BLaER1 (cell line): ENCODE measurements at regions not wholly inside any gene's neighbourhood (a gene's known extent, or its start where the extent isn't known, plus 50 kb on each side); places are given as distances from the start of the nearest gene placed in this dataset.

Experiments used
- H3K27ac ChIP-seq: shearing (Covaris generic); formaldehyde crosslinking; 2 replicates; pipeline ENCODE4 v1.8.1; 2022
- H3K27me3 ChIP-seq: shearing (Covaris generic); formaldehyde crosslinking; 2 replicates; pipeline ENCODE4 v1.8.1; 2022
- H3K36me3 ChIP-seq: shearing (Covaris generic); formaldehyde crosslinking; 2 replicates; pipeline ENCODE4 v1.8.1; 2022
- H3K4me1 ChIP-seq: shearing (Covaris generic); formaldehyde crosslinking; 2 replicates; pipeline ENCODE4 v1.8.1; 2022
- H3K4me2 ChIP-seq: shearing (Covaris generic); formaldehyde crosslinking; 2 replicates; pipeline ENCODE4 v1.8.1; 2022
- H3K4me3 ChIP-seq: shearing (Covaris generic); formaldehyde crosslinking; 2 replicates; pipeline ENCODE4 v1.8.1; 2022
- H3K9ac ChIP-seq: shearing (Covaris generic); formaldehyde crosslinking; 2 replicates; pipeline ENCODE4 v1.8.1; 2022
- H3K9me3 ChIP-seq: shearing (Covaris generic); formaldehyde crosslinking; 2 replicates; pipeline ENCODE4 v1.8.1; 2022
- H4K20me1 ChIP-seq: shearing (Covaris generic); formaldehyde crosslinking; 2 replicates; pipeline ENCODE4 v1.8.1; 2022
- Cebpa-rat ChIP-seq: shearing (Covaris generic); IDR thresholded peaks from 2 replicates; pipeline ENCODE4 v1.8.1; 2022

DNA sequence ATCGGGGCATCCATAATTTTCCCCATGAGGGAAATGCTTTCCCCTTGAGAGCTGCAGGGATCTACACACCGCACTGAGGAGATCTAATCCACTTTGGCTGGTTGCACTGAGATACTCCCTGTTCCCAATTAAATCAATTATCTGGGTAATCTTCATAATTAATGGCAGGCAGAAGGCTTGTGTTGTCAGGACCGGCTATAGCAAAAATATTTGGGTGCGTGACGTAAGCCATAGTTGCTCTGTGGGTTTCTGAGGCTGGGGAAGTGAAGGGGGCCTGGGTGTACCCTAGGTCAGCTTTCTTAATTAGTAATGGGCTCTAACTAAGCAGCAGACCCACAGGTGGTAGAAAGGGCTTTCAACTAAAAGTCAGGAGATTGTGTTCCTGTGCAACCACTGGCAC, 62.8 kb upstream of the UPP2 start:
- Histone ChIP-seq H3K4me3 (no peak overlapping the region), H3K27ac (no peak overlapping the region), H3K4me1 (peaks cover 23% of the 10 kb centered on the region), H3K9me3 (no peaks in the 10 kb centered on the region), H3K9ac (no peak overlapping the region), H4K20me1 (no peaks in the 10 kb centered on the region), H3K4me2 (no peak overlapping the region), H3K27me3 (no peaks in the 10 kb centered on the region), H3K36me3 (no peaks in the 10 kb centered on the region)
- TF ChIP-seq Cebpa-rat, result no peak

DNA sequence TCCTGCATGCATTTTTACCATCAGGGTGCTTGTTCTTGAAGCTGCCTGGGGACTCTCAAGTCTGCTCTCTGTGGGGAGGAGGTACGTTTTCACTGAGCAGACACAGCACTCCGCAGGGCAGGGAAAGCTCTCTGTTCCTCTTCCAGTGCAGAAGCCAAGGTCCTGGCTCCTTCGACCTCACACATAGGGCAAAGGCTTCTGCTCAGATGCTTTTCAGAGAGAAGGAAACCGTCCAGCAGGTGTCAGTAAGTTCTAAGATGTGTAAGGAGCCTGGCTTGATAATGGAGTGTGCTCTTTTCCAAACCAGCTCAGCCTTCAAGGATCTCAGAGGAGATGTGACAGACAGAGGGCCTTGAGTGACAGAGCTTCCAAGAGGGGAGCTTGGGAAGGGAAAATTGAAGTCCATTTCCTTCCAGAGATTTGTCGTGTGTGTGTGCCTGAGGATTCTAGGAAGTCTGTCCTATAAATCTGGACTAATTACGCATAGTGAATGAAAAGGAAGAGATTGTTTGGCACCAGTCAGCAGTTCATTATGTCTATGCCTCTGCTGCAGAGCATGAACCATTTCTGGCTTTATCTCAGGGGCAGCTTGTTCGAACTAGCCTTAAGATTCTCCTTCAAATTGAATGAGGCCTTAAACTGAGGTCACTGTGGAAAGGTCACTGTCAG, 67.3 kb upstream of the UPP2 start:
- H3K27ac ChIP-seq, result no peak overlapping the region

DNA sequence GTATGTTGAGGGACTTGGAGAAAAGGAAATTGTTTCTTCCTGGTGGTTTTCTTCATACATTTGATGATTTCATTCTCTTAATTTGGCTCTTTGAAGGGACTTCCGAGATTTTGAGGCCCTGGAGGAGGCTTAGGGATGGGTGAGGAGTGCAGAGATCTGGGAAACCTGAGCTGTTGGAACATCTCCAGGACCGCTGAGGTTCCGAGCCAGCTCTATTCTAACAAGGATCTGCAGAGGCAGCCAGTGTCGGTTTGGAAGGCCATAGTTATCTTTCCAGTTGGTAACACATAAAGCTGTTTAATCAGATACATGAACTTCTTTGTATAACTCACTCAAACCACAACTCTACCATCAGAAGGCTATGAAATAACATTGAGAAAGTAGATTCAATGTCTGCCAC, 70.3 kb upstream of the UPP2 start:
- Histone ChIP-seq H3K4me2 (no peak overlapping the region), H3K4me3 (no peak overlapping the region), H4K20me1 (no peaks in the 10 kb centered on the region), H3K9me3 (no peaks in the 10 kb centered on the region), H3K4me1 (no peaks in the 10 kb centered on the region), H3K9ac (no peak overlapping the region), H3K27me3 (no peaks in the 10 kb centered on the region), H3K36me3 (no peaks in the 10 kb centered on the region), H3K27ac (no peak overlapping the region)
- TF ChIP-seq Cebpa-rat, result no peak

More for the DNA sequence above, 67.3 kb upstream of the UPP2 start:
- H3K4me3 ChIP-seq, result no peak overlapping the region
- TF ChIP-seq Cebpa-rat, result no peak
- no peaks in the 10 kb centered on the region for H3K9me3 ChIP-seq
- H3K9ac ChIP-seq, result no peak overlapping the region
- no peaks in the 10 kb centered on the region for H4K20me1 ChIP-seq
- no peaks in the 10 kb centered on the region for H3K36me3 ChIP-seq
- no peaks in the 10 kb centered on the region for H3K4me1 ChIP-seq
- H3K4me2 ChIP-seq, result no peak overlapping the region
- no peaks in the 10 kb centered on the region for H3K27me3 ChIP-seq

DNA sequence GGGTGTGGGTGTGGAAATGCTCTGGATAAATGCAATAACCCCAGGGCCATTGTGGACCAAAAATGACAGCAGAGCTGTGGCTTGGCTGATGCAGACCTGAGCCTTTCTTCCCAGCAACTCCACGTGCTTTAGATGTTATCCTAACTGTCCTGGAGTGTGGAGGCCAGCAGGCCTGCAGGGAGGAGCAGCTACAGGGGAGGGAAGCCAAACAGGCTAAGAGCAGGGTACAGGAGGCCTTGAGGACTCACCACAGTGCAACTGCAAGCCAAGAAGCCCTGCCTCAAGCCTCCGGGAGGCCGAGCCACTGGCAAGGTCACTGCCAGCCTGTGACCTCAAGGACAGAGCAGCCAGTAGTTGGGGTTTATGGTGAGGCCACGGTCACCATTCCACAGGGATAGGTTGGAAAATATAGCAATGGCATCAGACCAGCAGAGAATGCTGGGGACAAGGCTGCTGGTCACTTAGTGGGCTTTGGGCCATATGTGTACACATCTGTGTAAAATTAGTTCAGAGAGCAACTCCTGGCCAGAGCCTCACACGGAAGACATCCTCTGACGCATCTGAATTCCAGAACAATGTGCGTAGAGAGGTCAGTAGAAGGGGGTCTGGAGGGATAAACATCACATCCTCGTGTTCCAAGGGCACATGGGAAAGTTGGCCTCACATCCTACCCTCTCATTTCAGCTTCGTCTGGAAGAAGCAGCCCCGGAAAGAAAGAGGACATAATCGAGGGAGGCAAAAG, 76.2 kb upstream of the UPP2 start:
- no peak overlapping the region for H3K9ac ChIP-seq
- no peak for TF ChIP-seq Cebpa-rat
- H3K36me3 ChIP-seq, result no peaks in the 10 kb centered on the region
- H3K4me1 ChIP-seq, result no peaks in the 10 kb centered on the region
- no peak overlapping the region for H3K4me2 ChIP-seq
- H4K20me1 ChIP-seq, result no peaks in the 10 kb centered on the region
- H3K27ac ChIP-seq, result no peak overlapping the region
- no peak overlapping the region for H3K4me3 ChIP-seq
- no peaks in the 10 kb centered on the region for H3K27me3 ChIP-seq
- no peaks in the 10 kb centered on the region for H3K9me3 ChIP-seq

DNA sequence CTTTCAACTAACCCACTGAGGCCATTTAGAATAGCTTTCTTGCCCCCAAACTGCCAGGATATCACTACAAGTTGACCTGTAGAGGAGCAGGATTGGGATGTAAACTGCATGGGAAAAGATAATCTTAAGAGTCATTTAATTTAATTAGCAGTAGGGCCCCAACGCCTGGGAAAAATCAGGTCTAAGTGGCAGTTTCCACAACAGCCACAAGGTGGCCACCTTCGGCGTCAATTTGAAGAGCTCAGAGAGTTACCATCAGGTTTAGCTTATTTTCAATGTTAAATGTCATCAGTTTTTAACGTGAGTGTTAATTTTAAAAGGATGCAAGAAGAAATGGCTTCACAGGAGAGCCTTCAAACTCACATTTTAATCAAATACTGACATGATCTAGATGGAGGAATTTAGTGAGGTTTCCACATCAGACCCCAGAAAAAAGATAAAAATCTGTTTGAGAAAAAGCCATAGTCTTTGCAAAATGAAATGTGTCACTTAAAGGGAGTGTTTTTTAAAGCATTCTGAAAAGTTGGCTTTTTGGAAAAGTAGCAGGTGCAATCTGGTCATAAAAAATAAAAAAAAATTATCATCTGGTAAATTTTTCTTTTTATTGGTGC, 77.3 kb upstream of the UPP2 start:
- Histone ChIP-seq H3K4me1 (no peaks in the 10 kb centered on the region), H3K9ac (no peak overlapping the region), H3K4me3 (no peak overlapping the region), H3K36me3 (no peaks in the 10 kb centered on the region), H3K27me3 (no peaks in the 10 kb centered on the region), H3K9me3 (no peaks in the 10 kb centered on the region), H3K27ac (no peak overlapping the region), H4K20me1 (no peaks in the 10 kb centered on the region), H3K4me2 (no peak overlapping the region)
- no peak for TF ChIP-seq Cebpa-rat

DNA sequence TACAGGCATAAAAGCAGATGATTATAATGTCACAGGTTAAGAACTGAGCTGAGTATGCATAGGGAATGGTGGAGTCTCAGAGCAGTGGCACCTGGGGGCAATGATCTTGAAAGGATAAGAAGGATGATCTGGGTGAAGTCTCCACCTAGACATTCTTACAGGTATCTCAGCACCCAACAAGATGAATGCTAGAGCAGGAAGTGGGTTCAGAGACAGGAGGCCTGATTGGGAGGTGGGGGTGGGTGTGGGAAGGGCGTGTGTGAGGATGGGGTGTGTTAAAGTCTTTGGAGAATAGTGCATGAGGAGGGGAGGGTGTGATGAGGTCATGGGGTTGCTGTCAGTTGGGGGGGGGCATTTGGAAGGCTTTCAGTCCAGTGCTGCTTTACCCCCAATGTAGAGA, 78.8 kb upstream of the UPP2 start:
- no peaks in the 10 kb centered on the region for H4K20me1 ChIP-seq
- no peak overlapping the region for H3K4me3 ChIP-seq
- H3K9me3 ChIP-seq, result no peaks in the 10 kb centered on the region
- H3K4me1 ChIP-seq, result no peaks in the 10 kb centered on the region
- H3K4me2 ChIP-seq, result no peak overlapping the region
- H3K27ac ChIP-seq, result no peak overlapping the region
- H3K27me3 ChIP-seq, result no peaks in the 10 kb centered on the region
- no peaks in the 10 kb centered on the region for H3K36me3 ChIP-seq
- TF ChIP-seq Cebpa-rat, result no peak
- no peak overlapping the region for H3K9ac ChIP-seq

DNA sequence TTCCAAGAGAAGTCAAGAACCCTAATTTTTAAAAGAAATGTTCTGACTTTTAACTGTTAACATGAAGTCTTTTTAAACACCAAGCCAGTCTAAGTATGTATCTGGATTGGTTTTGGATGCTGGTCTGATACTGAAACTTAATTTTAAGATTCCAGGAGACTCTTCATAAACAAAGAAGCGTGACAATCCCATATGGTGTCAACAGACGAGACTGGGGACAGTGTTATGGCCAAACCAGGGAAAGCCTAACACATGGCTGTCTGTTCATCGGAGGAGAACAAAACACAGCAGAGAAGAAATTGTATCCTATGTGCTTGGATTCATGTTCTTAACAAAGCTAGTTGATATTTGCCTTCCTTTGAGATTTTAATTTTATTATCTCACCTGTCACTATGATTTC, 80.5 kb upstream of the UPP2 start:
- Histone ChIP-seq H3K36me3 (no peaks in the 10 kb centered on the region), H4K20me1 (no peaks in the 10 kb centered on the region), H3K9ac (no peak overlapping the region), H3K4me2 (no peak overlapping the region), H3K27ac (no peak overlapping the region), H3K4me3 (no peak overlapping the region), H3K9me3 (no peaks in the 10 kb centered on the region), H3K27me3 (no peaks in the 10 kb centered on the region), H3K4me1 (no peaks in the 10 kb centered on the region)
- no peak for TF ChIP-seq Cebpa-rat

DNA sequence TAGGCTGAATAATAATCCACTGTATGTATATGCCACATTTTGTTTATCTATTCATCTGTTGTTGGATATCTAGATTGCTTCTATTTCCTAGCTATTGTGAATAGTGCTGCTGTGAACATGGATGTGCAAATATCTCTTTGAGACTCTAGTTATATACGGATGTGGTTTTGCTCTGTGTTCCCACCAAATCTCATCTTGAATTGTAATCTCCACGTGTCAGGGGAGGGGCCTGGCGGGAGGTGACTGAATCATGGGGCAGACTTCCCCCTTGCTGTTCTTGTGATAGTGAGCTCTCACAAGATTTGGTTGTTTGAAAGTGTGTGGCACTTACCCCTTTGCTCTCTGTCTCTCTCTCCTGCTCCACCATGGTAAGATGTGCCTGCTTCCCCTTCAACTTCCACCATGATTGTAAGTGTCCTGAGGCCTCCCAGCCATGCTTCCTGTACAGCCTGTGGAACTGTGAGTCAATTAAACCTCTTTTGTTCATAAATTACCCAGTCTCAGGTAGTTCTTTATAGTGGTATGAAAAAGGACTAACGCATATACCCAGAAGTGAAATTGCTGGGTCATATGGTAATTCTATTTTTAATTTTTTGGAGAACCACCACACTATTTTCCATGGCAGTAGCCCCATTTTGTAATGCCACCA, 86.1 kb upstream of the UPP2 start:
- H3K36me3 ChIP-seq, result no peaks in the 10 kb centered on the region
- H3K4me3 ChIP-seq, result no peak overlapping the region
- no peak for TF ChIP-seq Cebpa-rat
- no peaks in the 10 kb centered on the region for H3K27me3 ChIP-seq
- H4K20me1 ChIP-seq, result no peaks in the 10 kb centered on the region
- H3K9ac ChIP-seq, result no peak overlapping the region
- no peak overlapping the region for H3K4me2 ChIP-seq
- H3K9me3 ChIP-seq, result no peaks in the 10 kb centered on the region
- H3K27ac ChIP-seq, result no peak overlapping the region
- peaks cover 21% of the 10 kb centered on the region for H3K4me1 ChIP-seq

DNA sequence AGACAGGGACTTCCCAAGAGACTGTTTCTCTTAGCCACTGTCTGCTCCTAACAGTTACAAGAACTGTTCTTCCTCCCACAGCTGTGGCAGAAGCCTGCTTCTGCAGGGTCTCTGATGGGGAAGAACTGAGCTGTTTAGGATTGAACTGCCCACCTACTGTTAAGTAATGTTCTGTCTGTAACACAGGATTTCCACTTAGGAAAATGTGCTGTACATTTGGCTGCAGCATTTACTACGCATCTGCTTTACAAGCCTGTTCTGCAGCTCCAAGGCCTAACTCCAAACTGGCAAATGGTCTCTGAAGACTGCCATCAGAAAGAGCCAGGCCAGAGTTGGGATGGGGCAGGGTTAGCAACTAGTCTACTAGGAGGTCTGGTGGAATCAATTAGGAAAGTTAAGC, 87.8 kb upstream of the UPP2 start:
- Histone ChIP-seq H3K9ac (peak overlapping the region; percentile 13; the same call in 1 of the 2 replicates), H3K4me3 (no peak overlapping the region)

More for the DNA sequence above, 87.8 kb upstream of the UPP2 start:
- Histone ChIP-seq H4K20me1 (no peaks in the 10 kb centered on the region), H3K27me3 (no peaks in the 10 kb centered on the region), H3K4me1 (peaks cover 21% of the 10 kb centered on the region), H3K36me3 (no peaks in the 10 kb centered on the region), H3K4me2 (peak overlapping the region; percentile 68), H3K27ac (no peak overlapping the region), H3K9me3 (no peaks in the 10 kb centered on the region)
- TF ChIP-seq Cebpa-rat, result no peak
